GM21737 (cell line): ENCODE measurements at regions not wholly inside any gene's neighbourhood (a gene's known extent, or its start where the extent isn't known, plus 50 kb on each side); places are given as distances from the start of the nearest gene placed in this dataset.

ENCODE experiments used
- ATAC-seq: cut with Tn5 transposase; IDR thresholded peaks from one replicate; pipeline ENCODE4 v1.9.1; 2021; ENCODE audit warnings: mild to moderate bottlenecking, moderate library complexity; ENCODE audit not compliant: unreplicated experiment

GRCh38 chr11:95451261-95451660, 220.3 kb upstream of the SESN3 start:
- no peak for ATAC-seq

GRCh38 chr11:95450547-95451123, 219.6 kb upstream of the SESN3 start:
- no peak for ATAC-seq

DNA sequence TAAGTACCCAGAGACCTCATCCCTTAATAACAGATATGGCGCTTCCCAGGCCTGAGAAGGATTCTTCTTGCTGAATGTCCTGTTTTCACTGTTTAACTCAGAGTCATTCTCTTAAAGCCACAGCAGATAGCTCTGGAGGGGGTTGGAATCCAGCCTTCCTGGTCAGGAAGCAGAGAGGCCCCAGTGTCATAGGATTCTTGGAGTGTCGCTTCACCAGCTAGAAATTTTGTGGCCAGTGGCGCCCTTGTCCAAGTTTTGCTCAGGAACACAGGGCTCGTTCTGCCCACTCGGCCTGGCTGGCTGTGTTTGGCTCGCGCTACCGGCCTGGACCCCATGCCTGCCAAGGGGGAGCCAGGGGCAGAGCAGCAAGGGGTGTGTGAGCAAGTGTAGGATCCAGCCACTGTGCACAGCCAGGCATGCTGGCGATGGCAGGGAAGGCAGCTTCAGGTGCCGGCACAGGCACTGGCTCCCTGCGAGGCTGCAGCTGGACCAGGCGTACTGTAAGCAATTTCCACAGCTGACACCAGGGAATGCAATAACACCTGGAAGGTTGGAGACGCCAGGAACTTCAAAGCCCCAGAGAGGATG, 214.8 kb upstream of the SESN3 start:
- ATAC-seq, result no peak

GRCh38 chr11:95444309-95445241, 213.6 kb upstream of the SESN3 start:
- no peak for ATAC-seq

DNA sequence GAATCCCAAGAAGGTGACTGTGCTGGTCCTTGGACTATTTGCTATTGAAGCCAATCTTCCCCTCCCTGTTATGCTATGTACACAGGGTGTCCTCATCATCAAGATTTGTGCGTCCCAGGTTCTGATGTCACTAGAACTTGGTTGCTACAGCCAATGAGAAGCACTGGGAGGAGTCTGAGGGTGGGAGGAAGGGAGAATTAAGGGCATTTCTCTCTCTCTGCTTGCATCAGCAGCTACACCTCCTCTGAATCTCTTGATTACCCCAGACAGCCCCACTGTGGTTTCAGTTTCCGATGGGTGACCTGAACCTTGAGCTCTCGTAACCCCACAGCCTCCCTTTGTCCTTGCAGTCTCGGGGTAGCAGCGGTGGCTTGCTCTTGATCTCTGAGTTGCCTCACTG, 212.4 kb upstream of the SESN3 start:
- no peak for ATAC-seq

GRCh38 chr11:95442531-95443050, 211.6 kb upstream of the SESN3 start:
- no peak for ATAC-seq

DNA sequence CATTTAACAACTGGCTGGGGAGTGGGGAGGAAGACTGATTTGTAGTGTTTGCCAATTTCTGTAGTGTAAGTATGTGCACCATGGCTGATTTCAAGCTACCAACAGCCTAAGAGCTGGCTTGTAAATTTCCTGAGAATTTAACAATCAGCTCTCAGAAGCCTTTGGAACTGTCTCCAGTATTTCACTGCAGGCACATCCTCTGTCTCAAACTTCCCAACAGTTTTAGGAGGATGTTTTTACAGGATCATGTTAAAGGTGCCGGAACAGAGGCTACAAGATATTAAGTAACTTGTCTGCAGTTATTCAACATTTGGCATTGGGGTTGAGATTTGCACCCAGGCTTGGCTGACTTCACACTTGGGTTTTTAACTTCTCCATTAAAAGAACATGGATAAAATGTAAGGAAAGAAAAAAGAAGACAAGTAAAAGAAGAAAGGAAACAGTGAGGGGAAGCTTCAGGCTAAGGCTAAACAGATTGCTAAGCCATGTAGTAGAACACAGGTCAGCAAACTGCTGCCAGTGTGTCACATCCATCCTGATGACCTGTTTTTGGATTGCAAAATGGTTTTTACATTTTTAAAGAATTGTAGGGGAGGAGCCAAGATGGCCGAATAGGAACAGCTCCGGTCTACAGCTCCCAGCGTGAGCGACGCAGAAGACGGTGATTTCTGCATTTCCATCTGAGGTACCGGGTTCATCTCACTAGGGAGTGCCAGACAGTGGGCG, 204.8 kb upstream of the SESN3 start:
- no peak for ATAC-seq

DNA sequence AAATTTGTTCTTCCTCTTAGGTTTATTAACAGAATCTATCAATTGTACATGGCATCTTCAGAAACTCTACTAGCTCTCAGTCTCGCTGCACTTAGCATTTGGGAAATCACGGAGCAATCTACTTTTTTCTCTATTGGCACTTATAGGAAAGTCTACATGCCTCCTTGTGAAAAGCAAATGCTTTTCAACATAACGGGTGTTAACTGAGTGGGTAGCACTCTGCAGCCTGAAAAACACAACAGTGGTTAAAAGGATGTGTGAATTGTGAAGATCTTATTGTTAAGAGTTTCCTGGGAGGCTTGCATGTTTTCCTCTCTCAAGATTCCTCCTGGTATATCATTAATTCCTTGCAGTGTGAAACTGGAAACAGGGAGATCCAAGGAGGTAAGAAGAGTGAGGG, 204.2 kb upstream of the SESN3 start:
- no peak for ATAC-seq

DNA sequence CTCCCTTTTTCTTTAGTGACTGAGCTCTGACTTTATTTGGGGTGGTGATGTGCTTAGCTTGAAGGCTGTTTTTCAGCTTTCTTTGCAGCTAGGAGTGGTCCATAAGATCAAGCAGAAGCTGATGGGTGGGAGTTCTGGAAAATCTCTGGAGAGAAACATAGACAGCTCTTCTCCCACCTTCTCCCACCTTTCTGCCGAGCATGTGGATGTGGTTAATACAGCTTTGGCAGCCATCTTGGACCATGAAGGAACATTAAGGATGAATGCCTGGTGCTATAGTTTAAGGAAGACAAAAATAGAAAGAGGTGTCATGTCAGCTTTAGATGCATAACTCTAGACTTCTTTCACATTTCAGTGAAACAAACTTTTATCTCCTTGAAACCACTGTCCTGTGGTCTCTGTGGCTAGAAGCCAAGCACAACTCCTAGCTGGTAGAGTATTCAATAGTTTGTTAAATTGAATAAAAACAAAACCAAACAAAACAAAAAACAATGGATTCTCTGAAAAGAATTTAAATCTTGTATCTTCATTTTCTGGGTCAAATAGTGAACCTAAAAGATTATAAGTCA, 203.6 kb upstream of the SESN3 start:
- ATAC-seq, result no peak

- ATAC-seq, result no peak
Measured at GRCh38 chr11:95434009-95434408, 203.0 kb upstream of the SESN3 start.

DNA sequence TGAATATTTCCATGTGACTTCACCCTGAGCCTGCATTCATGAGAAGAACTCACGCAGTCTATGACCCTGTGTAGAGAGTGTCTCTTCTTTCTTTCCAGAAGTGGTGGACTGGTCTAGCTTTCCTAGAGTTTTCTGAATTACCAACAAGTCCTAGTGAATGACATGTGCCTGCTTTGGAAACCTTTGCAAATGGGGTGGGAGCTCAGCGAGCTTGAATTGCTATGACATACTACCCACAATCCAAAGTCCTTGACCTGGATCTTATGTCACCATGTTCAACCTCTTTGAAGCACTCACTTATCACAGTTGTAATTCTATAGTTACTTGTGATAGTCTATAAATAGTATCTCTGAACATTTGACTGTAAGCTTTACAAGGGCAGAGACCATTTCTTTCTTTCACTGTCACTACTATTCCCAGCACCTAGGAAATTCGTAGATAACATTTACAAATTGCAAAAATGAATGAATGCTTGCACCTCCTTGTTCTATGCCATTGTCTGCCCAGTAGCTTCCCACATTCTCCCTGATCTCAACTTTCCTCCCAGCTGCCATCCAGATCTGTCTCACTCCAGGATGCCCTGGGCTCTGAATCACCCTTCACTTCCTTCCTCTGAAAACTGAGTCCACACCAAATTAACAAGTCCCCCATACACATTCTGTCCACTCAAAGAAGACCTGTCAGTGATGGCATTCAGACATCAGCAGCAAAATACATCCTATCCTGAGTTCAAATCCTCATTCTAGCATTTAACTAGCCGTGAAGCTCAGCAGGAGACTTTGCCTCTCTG, 201.9 kb upstream of the SESN3 start:
- ATAC-seq, result no peak

DNA sequence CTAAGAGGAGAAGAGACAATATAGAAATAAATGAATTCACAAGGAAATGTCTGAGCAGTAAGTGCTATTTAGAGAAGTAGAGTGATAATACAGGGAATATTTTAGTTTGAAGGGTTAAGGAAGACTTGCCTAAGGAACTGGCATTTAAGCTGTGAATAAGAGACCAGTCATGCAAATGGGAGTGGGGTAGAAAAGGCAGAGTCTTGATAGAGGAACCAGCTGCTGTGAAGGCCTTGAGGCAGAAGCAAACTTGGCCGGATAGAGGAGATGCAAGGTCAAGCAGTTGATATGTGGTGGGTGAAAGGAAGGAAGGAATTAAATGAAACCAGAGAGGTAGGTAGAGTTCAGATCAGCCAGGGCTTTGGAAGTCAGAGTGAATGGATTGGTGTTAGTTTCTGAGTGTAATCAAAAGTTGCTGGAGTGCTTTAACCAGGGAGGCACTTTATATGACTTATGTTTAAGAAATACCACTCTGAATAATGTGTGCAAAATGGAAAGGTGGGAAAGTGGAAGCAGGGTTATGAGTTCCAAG, 198.4 kb upstream of the SESN3 start:
- no peak for ATAC-seq

DNA sequence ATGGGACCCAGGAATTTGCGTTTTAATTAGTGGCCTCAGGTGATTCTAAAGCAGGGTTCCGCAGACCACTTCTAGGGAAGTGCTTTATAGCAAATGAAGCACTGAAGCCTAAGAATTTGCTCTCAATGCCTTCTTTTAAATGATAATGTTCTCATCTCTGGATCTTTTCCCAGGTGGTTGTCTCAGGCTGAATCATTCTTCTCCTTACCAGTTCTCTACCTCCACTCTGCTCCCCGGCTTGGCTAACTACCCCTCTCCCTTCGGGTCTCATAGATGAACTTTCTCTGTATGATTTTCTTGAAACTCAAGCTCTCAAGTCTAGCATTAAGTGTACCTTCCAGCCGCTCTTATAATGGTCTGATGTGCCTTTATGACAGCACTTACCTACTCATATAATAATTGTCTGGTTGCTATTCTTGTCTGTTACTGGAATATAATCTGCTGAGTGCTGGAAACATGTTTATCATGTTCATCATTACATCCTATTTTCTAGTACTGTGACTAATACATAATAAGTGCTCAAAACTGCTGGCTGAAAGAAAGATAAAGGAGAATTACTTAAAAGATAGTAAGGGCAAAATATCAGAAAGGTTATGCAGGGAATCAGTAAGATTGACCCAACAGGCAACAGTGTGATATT, 195.9 kb upstream of the SESN3 start:
- ATAC-seq, result no peak

DNA sequence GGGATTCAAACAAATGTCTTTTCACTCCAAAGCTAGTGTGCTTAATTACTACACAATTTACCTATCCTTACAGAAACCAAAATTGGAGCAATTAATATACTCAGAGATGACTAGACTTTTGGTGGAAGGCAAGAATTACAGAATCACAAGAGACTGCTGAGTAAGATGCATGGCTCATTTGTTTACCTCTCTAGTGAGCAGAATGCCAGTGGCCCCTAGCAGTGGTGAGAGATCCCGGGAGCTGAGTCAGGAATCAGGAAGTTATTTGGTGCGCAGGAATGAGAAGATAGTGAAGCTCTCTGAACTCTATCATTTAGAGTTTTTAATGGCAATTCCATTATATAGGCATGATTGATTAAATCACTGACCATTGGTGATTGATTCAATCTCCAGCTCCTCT, 188.9 kb upstream of the SESN3 start:
- no peak for ATAC-seq

GRCh38 chr11:95418916-95419315, 187.9 kb upstream of the SESN3 start:
- no peak for ATAC-seq

- no peak for ATAC-seq
Measured at GRCh38 chr11:95417832-95418231, 186.8 kb upstream of the SESN3 start.

DNA sequence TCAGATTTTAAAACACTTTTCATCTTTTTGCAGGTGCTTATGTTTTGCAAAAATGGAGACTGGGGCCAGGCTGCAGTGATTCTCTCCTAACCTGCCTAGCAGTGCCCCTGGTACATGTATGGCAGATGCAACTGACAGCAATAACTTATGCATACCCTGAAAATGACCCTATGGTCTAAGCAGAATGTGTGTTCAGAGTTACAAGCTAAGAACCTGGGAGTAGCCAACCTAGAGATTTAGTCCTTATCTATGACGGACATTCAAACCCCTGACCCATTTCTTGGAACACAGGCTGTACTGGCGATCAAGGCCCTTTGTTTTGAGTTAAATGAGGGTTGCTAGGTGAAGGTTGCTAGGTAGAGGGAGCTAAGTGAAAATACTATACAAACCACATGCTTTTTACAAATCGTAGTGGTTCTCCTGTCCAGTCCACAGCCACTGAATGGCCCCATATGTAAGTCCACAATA, 184.9 kb upstream of the SESN3 start:
- ATAC-seq, result no peak

GRCh38 chr11:95414217-95414616, 183.2 kb upstream of the SESN3 start:
- no peak for ATAC-seq

- ATAC-seq, result no peak
Measured at GRCh38 chr11:95413761-95414160, 182.8 kb upstream of the SESN3 start.
